Omental fat pad (tissue), 3 donors: ENCODE measurements at regions not wholly inside any gene's neighbourhood (a gene's known extent, or its start where the extent isn't known, plus 50 kb on each side); places are given as distances from the start of the nearest gene placed in this dataset.

ENCODE experiments used
- ATAC-seq: fragments of 150-250 bp; one replicate; pipeline ENCODE4 v1.9.1; 2016; ENCODE audit warnings: mild to moderate bottlenecking, moderate library complexity; ENCODE audit not compliant: low FRiP score
- DNase-seq: peaks from one replicate; pipeline ENCODE4 v3.0.0-alpha.2; 2019; ENCODE audit warnings: low spot score
- TF ChIP-seq, protein P1 (sequence below), 3 donors: fragments of 450-650 bp; IDR thresholded peaks; one replicate each; pipeline ENCODE4 v1.5.1; 2016 to 2017; ENCODE audit warnings: antibody characterized with exemption in 3 of 3, mild to moderate bottlenecking in 3 of 3, moderate library complexity in 2 of 3

GRCh38 chr11:82234256-82234655, 499.4 kb downstream of the FAM181B start:
- DNase-seq (no peak), ATAC-seq (no peak)
- TF ChIP-seq, protein P1, sequence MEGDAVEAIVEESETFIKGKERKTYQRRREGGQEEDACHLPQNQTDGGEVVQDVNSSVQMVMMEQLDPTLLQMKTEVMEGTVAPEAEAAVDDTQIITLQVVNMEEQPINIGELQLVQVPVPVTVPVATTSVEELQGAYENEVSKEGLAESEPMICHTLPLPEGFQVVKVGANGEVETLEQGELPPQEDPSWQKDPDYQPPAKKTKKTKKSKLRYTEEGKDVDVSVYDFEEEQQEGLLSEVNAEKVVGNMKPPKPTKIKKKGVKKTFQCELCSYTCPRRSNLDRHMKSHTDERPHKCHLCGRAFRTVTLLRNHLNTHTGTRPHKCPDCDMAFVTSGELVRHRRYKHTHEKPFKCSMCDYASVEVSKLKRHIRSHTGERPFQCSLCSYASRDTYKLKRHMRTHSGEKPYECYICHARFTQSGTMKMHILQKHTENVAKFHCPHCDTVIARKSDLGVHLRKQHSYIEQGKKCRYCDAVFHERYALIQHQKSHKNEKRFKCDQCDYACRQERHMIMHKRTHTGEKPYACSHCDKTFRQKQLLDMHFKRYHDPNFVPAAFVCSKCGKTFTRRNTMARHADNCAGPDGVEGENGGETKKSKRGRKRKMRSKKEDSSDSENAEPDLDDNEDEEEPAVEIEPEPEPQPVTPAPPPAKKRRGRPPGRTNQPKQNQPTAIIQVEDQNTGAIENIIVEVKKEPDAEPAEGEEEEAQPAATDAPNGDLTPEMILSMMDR (IDR thresholded peaks at IDR 0.05) = no peak

- DNase-seq (no peak), ATAC-seq (no peak)
- TF ChIP-seq, protein P1 (IDR thresholded peaks at IDR 0.05) = no peak
These were observed 500.5 kb downstream of the FAM181B start for GRCh38 chr11:82233201-82233600.

DNA sequence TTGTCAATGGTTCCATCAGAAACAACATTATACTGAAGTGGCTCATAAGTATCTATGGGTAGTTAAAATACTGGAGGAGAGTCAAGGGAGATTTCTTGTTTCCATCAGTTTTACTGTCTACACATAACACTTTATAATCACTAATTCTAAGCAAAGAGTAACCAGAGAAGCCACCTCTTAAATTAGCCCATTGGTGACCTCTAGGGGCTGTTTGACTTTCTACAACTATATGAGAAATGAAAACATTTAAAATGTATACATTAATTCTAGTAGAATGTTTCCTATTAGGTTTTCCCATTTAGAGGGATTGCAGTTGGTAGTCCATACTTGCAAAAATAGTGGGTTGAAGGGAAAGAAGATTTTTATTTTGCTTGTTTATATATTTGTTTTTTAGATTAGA, 504.3 kb downstream of the FAM181B start:
- ATAC-seq (no peak), DNase-seq (no peak)
- TF ChIP-seq, protein P1 (IDR thresholded peaks at IDR 0.05) = no peak

DNA sequence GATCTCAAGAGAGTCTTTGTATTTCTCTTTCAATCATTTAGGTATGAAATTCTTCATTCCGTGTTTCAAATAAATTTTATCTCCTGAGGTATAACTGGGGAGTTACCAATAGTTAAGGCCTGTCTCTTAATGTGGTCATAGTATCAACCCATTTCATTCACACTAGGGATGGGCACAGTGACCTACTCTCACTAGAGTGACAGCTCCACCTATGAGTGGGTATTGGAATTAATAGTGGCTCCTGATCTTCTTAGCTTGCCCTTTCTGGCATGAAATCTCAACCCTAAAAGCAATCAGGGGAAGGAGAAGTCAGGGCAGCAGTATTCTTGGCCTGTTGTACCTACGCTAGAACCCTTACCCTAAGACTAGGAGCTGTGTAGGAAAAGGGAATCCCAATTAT, 507.7 kb downstream of the FAM181B start:
- no peak for DNase-seq
- TF ChIP-seq, protein P1 (IDR thresholded peaks at IDR 0.05) = no peak
- no peak for ATAC-seq

DNA sequence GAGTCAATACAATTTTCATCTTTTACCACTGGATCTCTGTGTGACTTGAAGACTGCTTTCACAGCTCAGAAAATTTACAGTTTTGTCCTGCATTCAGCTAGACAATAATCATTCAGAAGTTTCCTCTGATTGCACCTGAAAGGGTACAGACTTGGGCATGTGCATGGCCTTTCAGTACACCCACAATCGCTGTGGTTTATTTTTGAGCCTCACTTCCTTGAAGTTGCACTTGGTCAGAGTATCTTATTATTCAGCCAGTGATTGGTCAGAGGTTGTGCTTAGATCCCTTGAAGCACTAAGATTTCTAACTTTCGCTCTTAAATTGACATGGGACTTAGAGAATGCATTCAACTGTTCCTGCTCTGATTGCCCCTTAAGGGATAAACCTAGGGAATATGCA, 508.2 kb downstream of the FAM181B start:
- TF ChIP-seq, protein P1 (IDR thresholded peaks at IDR 0.05) = no peak
- no peak for ATAC-seq
- DNase-seq = no peak

GRCh38 chr11:82216927-82217570, 516.6 kb downstream of the FAM181B start:
- TF ChIP-seq, protein P1 (IDR thresholded peaks at IDR 0.05) = no peak

DNA sequence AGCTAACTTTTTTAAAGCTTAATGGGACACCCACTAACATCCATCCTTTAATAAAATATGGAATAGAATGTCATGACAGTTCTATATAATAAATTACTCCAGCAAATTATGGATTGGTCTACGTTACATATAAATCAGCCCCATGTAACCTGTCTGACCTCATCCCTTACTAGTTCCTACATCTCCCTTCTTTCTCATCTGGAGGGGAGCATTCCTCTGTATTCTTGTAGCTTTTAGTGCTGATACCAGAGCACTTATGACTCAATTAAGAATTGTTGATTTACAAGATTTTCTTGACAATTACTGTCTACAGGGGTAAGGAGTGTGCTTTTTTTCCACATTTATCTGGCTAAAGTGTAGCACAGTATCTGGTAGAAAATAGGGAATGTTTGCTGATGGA, 523.7 kb downstream of the FAM181B start:
- TF ChIP-seq, protein P1 (IDR thresholded peaks at IDR 0.05) = no peak
- DNase-seq (no peak), ATAC-seq (no peak)

More at GRCh38 chr11:82216927-82217570, 516.6 kb downstream of the FAM181B start:
- no peak for ATAC-seq
- DNase-seq = no peak
